Transverse colon (tissue), 4 donors: ENCODE measurements at regions not wholly inside any gene's neighbourhood (a gene's known extent, or its start where the extent isn't known, plus 50 kb on each side); places are given as distances from the start of the nearest gene placed in this dataset.

Experiments used
- CTCF ChIP-seq, 5 experiments: fragments of 200-600 bp in 3 of 5; fragments of 450-650 bp in 2 of 5; sonication (generic) in 3 of 5; IDR thresholded peaks; 1 replicate in 2 of 5; 2 replicates in 3 of 5; pipeline ENCODE4 v1.5.1; 2016 to 2017; ENCODE audit warnings: antibody characterized with exemption in 5 of 5, inconsistent platforms in 3 of 5, mild to moderate bottlenecking in 2 of 5, moderate library complexity in 1 of 5
- EP300 ChIP-seq: sonication (generic); formaldehyde crosslinking; IDR thresholded peaks from one replicate; pipeline ENCODE4 v1.6.1; 2017; ENCODE audit warnings: antibody characterized with exemption, low read depth
- POLR2A ChIP-seq: fragments of 450-650 bp; IDR thresholded peaks from one replicate; pipeline ENCODE4 v1.6.1; 2016; ENCODE audit warnings: antibody characterized with exemption, mild to moderate bottlenecking, moderate library complexity
- POLR2AphosphoS5 ChIP-seq, 3 donors: sonication (generic); formaldehyde crosslinking; IDR thresholded peaks; one replicate each; pipeline ENCODE4 v1.6.1; 2016; ENCODE audit warnings: antibody characterized with exemption in 3 of 3

- TF ChIP-seq CTCF (IDR thresholded peaks at IDR 0.05) (no peak), POLR2AphosphoS5 (IDR thresholded peaks at IDR 0.05) (no peak), POLR2A (no peak), EP300 (no peak)
Measured at GRCh38 chr4:148868191-148868590, 426.0 kb upstream of the NR3C2 start.
